Stimulated activated naive CD8-positive, alpha-beta T cell treated with anti-CD3 and anti-CD28 coated beads, Interleukin-15, Interleukin-2, amounts not matched to agents 100 U/mL and 50 U/mL, for 24 hours (primary cell): ENCODE measurements at regions not wholly inside any gene's neighbourhood (a gene's known extent, or its start where the extent isn't known, plus 50 kb on each side); places are given as distances from the start of the nearest gene placed in this dataset.

Experiments
- ATAC-seq: fragments of 150-1000 bp; cut with Tn5 transposase; one replicate; pipeline ENCODE4 v1.10.0; 2021
- DNase-seq: peaks from one replicate; pipeline ENCODE4 v3.0.0; 2021

- ATAC-seq (no peak), DNase-seq (no peak)
Measured at GRCh38 chr9:28332648-28333047, 759.4 kb upstream of the C9orf72 start.

GRCh38 chr9:28341913-28342312, 768.6 kb upstream of the C9orf72 start:
- no peak for ATAC-seq

DNA sequence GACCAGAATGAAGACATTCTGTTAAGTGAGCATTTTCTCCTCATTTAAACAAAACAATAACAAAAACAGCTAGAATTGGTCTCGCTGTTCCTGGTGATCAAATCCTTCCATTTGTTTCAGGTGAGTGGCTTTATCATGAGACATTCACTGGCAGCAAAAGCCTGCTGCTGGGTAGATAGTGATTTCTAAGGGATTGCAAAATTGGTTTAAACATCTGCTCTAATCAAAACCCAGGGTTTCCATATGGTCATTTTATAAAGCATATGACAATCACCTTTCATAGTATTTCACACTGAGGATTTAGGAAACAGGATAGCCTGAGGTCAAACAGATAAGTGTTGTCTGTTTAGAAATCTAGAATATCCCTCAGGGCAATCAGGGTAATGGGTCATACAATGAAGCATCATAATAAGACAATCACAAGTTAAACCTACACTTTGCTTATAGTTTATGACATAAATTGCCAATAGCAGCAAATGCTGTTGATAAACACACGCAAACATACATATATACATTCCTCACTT, 769.6 kb upstream of the C9orf72 start:
- no peak for DNase-seq
- no peak for ATAC-seq

More at GRCh38 chr9:28341913-28342312, 768.6 kb upstream of the C9orf72 start:
- no peak for DNase-seq

DNA sequence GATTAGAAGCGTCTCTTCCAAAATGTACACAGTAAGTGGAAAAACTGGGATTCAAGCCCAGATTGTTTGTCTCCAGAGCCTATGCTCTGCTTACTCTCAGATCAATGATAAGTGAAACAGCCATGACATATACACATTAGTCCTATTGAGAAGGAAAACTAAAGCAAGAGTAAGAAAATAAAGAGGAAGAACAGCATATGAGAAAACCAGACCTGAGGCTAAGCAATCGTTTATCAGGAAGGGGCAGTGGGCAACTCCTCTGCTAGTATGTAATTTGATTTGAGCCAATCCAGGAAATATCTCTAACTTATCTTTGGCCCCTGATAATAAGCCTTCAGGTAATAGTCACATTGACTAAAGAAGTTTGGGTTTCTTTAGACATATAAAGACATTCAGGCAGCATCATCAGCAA, 789.9 kb upstream of the C9orf72 start:
- ATAC-seq (no peak), DNase-seq (no peak)

GRCh38 chr9:28365020-28365640, 791.8 kb upstream of the C9orf72 start:
- DNase-seq = no peak
- no peak for ATAC-seq

- ATAC-seq (no peak), DNase-seq (no peak)
Measured at GRCh38 chr9:28365728-28366127, 792.4 kb upstream of the C9orf72 start.

DNA sequence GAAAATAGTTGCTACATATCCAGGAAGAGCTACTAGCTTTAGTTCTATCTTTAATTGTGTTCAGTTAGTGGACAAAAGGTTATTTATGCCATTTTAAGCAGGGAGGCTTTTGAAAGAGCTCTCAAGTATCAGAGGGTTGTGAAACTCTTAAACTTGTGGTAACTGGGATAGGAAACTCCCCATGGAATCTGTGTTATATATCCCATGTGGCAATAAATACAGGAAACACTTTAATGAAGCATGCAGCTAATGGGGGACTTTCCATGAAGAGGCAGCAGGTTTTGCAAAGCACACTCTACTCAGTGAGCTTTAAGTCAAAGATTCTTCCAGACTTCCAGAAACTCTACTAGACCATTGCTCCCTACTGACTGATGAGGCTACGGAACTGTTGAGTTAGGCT, 805.0 kb upstream of the C9orf72 start:
- DNase-seq (no peak), ATAC-seq (no peak)

GRCh38 chr9:28379082-28379481, 805.8 kb upstream of the C9orf72 start:
- ATAC-seq (no peak), DNase-seq (no peak)

- no peak for DNase-seq
- no peak for ATAC-seq
Measured at GRCh38 chr9:28389411-28389810, 816.1 kb upstream of the C9orf72 start.

GRCh38 chr9:28394774-28395173, 821.5 kb upstream of the C9orf72 start:
- DNase-seq = no peak

GRCh38 chr9:28396058-28396457, 822.8 kb upstream of the C9orf72 start:
- DNase-seq (no peak), ATAC-seq (no peak)

More at GRCh38 chr9:28394774-28395173, 821.5 kb upstream of the C9orf72 start:
- no peak for ATAC-seq

- DNase-seq (no peak), ATAC-seq (no peak)
Measured at GRCh38 chr9:28407351-28407750, 834.1 kb upstream of the C9orf72 start.

DNA sequence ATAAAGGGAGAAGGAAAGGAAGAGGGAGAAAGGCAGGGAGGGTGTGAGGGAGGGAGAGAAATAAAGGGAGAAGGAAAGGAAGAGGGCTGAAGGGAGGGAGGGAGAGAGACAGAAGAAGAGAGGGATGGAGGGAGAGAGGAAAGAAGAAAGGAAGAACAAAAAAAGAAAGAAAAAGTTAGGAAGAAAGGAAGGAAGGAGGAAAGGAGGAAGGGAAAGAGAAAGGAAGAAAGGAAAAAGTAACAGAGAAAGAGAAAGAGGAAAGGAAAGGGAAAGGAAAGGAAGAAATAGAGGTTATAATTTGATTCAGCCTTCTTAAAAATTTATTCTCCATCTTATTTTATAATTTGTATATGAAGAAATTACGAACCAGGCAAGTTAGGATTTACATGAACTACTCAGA, 836.6 kb upstream of the C9orf72 start:
- no peak for ATAC-seq
- no peak for DNase-seq

DNA sequence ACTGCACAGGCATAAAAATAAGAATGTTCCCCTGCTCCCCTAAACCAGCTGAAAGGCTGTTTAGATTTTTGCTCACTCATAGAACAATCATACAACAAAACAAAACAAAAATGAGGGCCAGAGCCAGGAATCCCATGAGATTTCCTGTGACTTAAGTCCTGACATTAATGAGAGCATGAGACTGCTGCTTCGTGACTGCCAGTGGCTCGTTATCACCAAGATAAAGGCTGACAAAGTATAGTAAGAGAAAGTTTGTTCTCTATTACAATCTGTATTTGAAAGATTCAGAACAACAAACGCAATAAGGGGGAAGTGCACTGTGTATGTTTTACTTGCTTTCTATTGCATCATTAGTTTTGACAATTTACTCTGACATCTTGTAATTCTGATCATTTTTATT, 837.1 kb upstream of the C9orf72 start:
- no peak for DNase-seq

DNA sequence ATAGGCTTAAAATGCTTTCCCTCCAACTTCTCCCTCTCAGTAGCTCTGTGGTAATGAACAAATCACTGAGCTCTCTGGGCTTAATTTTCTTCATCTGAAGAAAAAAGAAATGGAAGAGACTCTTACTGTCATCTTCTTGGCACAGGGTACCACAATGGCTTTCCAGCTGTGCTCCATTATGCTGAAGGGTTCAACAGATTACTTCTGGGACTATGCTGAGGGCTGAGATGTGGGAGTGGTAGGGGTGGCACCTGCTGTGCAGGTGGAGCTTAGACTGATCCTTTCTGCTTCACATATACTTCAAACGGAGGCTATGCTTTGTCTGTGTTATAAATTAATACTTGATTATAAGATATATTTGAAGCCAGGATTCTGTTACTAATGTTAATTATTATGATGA, 840.2 kb upstream of the C9orf72 start:
- ATAC-seq = no peak

More for the DNA sequence above, 837.1 kb upstream of the C9orf72 start:
- no peak for ATAC-seq

GRCh38 chr9:28423255-28423654, 850.0 kb upstream of the C9orf72 start:
- DNase-seq (no peak), ATAC-seq (no peak)

More for the DNA sequence above, 840.2 kb upstream of the C9orf72 start:
- no peak for DNase-seq

DNA sequence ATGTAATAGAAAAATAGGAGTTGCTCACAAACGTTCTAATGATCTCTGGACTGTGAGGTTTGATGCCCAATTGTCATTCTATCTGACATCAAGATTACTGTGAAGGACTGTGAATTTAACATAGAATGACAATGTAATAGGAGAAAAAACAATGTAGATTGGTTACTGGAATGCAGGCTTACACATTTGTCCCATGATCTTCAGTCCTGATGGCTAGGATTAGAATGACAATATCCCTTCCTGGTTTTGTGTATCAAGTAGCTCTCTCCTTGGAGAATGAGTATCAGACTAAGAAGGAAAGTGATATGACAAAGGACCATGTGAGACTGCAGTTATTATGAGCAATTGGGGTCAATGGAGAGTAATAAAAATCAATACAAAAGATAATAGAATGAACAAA, 862.2 kb upstream of the C9orf72 start:
- ATAC-seq (no peak), DNase-seq (no peak)

GRCh38 chr9:28439688-28440087, 866.4 kb upstream of the C9orf72 start:
- ATAC-seq (no peak), DNase-seq (no peak)

GRCh38 chr9:28443461-28443860, 870.2 kb upstream of the C9orf72 start:
- DNase-seq (no peak), ATAC-seq (no peak)

DNA sequence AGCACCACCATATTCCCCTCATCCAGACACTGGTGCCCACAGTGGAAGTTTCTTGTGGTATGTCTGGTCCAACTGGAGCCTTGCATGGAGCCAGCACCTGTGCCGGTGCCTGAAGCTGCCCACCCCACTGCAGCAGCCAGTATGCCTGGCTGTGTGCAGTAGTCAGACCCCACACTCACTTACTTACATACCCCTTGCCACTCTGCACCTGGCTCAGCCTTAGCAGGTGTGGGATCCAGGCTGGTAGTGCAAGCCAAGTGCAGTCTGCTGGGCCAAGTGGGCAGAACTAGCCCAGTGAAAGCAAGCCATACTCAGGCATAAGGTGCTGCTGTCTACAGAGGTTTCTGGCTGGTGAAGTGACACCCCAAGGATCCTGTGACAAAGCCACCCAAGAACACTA, 871.4 kb upstream of the C9orf72 start:
- no peak for ATAC-seq

DNA sequence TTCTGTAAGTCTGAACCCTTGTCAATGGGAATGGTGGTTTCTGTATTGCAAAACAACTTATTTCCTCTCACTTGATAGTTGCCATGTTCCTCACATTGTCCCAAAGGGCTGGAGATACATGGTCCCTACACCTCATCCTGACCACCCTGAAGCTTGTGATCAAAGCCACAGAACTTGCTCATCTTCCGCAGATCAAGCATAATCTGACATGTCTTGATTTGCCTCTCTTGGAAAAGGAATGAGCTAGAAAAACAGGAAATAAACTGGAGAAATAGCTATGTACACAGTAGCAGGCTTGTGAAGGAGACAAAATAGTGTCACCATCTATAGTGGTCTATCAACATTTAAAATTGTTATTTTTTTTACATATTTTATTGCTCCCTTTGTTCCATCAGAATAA, 871.9 kb upstream of the C9orf72 start:
- ATAC-seq (no peak), DNase-seq (no peak)

More for the DNA sequence above, 871.4 kb upstream of the C9orf72 start:
- DNase-seq = no peak

DNA sequence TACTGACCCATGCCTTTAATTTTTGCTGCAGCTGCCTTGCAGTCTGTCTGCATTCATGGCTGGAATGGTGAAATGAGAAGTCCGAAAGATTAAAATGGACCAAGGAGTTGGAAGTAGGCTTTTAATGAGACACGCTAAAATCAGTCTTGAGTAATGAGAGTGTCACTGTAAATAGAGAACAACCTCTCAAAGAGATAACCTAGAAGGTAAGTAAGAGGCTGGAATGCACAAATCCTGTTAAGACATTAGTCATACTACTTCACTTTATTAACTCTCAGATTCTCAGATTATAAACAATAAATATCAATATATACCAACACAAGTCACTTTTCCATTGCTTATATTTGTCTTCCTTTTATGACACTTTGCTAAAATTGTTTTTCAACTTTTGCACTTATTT, 880.6 kb upstream of the C9orf72 start:
- DNase-seq (no peak), ATAC-seq (no peak)

GRCh38 chr9:28456861-28457260, 883.6 kb upstream of the C9orf72 start:
- no peak for ATAC-seq
- no peak for DNase-seq

GRCh38 chr9:28464481-28465216, 891.4 kb upstream of the C9orf72 start:
- DNase-seq (no peak), ATAC-seq (no peak)
